ENCODE measurements at regions not wholly inside any gene's neighbourhood (a gene's known extent, or its start where the extent isn't known, plus 50 kb on each side); places are given as distances from the start of the nearest gene placed in this dataset.

DNA sequence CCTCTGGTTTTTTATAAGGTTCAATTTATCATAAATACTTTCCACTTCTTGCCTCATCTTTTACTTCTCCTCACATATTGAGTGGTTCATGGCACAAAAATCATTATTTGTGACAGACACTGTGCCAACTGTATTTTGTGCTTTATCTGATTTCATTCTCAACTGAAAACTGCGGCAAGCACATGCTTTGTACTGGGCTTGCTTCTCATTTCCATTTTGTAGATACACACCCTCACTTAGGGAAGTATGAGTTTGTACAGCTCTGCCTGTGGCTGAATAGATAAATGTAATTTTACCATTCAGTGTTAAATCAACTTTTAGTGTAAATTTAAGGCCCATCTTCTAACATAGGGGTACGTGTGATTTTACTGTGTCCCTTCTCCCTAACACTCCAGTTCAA is 83.6 kb downstream of the ANXA2R start:
- TF ChIP-seq CTCF (IDR thresholded peaks at IDR 0.05; ENCODE audit: poor library complexity) (no peak), EZH2phosphoT487 (IDR thresholded peaks at IDR 0.05; ENCODE audit: low read depth, severe bottlenecking, unreplicated experiment) (no peak)

Measured in hepatocyte (in vitro differentiated cells).